Spleen (tissue), 7 donors: ENCODE measurements at regions not wholly inside any gene's neighbourhood (a gene's known extent, or its start where the extent isn't known, plus 50 kb on each side); places are given as distances from the start of the nearest gene placed in this dataset.

ENCODE experiments used
- POLR2A ChIP-seq, 3 donors: fragments of 450-650 bp; IDR thresholded peaks; one replicate each; pipeline ENCODE4 v1.5.1; 2017; ENCODE audit warnings: antibody characterized with exemption in 3 of 3, mild to moderate bottlenecking in 1 of 3
- TF ChIP-seq, protein P1 (sequence below), 11 experiments: fragments of 200-600 bp in 7 of 11; fragments of 450-650 bp in 4 of 11; sonication (generic) in 4 of 11; IDR thresholded peaks in 8 of 11; conservative IDR thresholded peaks in 3 of 11; 1 replicate in 7 of 11; 2 replicates in 4 of 11; pipeline versions ENCODE4 v1.4.0 to v1.8.0; 2016 to 2021; ENCODE audit warnings: antibody characterized with exemption in 11 of 11, inconsistent platforms in 4 of 11, mild to moderate bottlenecking in 1 of 11
- donor health status: DM: no; HTN: no; CAD: no; lungs with moderate emphysema.
- donor health status: DM: no; HTN: no; CAD: no.
- donor health status: DM: no; HTN: no; CAD: no.

DNA sequence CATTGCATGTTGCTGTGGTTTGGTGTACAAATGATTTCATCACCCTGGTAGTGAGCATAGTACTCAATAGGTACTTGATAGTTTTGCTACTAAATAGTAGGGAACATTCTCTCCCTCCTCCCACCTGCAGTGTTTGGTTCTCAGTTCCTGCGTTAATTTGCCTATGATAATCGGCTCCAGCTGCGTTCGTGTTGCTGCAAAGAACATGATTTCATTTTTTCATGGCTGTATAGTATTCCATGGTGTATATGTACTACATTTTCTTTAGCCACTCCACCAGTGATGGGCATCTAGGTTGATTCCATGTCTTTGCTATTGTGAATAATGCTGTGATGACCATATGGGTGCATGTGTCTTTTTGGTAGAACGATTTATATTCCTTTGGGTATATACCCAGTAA lies 903.4 kb downstream of the TTLL7 start:
- TF ChIP-seq, protein P1, sequence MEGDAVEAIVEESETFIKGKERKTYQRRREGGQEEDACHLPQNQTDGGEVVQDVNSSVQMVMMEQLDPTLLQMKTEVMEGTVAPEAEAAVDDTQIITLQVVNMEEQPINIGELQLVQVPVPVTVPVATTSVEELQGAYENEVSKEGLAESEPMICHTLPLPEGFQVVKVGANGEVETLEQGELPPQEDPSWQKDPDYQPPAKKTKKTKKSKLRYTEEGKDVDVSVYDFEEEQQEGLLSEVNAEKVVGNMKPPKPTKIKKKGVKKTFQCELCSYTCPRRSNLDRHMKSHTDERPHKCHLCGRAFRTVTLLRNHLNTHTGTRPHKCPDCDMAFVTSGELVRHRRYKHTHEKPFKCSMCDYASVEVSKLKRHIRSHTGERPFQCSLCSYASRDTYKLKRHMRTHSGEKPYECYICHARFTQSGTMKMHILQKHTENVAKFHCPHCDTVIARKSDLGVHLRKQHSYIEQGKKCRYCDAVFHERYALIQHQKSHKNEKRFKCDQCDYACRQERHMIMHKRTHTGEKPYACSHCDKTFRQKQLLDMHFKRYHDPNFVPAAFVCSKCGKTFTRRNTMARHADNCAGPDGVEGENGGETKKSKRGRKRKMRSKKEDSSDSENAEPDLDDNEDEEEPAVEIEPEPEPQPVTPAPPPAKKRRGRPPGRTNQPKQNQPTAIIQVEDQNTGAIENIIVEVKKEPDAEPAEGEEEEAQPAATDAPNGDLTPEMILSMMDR (IDR thresholded peaks at IDR 0.05 in 8 of 11, conservative IDR thresholded peaks at IDR 0.05 in 3 of 11), result no peak
- TF ChIP-seq POLR2A (IDR thresholded peaks at IDR 0.05), result no peak
